ENCODE measurements at regions not wholly inside any gene's neighbourhood (a gene's known extent, or its start where the extent isn't known, plus 50 kb on each side); places are given as distances from the start of the nearest gene placed in this dataset.

- no peaks in the 10 kb centered on the region for H3K36me3 ChIP-seq (replicated peaks in 1 of 2; ENCODE audit: control insufficient read depth in 1 of 2, insufficient read depth in 2 of 2, low read length in 2 of 2)
- no peak for DNase-seq (ENCODE audit: low spot score)
- H3K9ac ChIP-seq (ENCODE audit: insufficient read depth, low read depth, low read length) = no peak overlapping the region
- H3K4me2 ChIP-seq (ENCODE audit: low read depth, low read length) = no peak overlapping the region
- intact Hi-C loops (cut with micrococcal nuclease; ENCODE audit: unreplicated experiment) = no loop called here
- H3K79me2 ChIP-seq (ENCODE audit: insufficient read depth, low read length) = no peaks in the 10 kb centered on the region
- H3K27ac ChIP-seq (ENCODE audit: extremely low read length, insufficient read depth, low read length) = no peak overlapping the region
- in situ Hi-C loops (cut with HindIII; ENCODE audit: extremely low pct_ligation_motif_present, low pct_unique_long_range_greater_than_20kb) = no loop called here
- no peaks in the 10 kb centered on the region; a peak in 1 of 5 replicates for H3K27me3 ChIP-seq (ENCODE audit: control insufficient read depth in 1 of 2, insufficient read depth in 2 of 2, low read length in 2 of 2)
- H3K4me3 ChIP-seq (replicated peaks in 1 of 3; ENCODE audit: insufficient read depth in 1 of 3, low read depth in 2 of 3, low read length in 3 of 3) = no peak overlapping the region
- POLR2A ChIA-PET = no interaction called here
- FAIRE-seq = no peak
- H4K20me1 ChIP-seq (ENCODE audit: insufficient read depth, low read length) = no peaks in the 10 kb centered on the region
- ATAC-seq = peak; percentile 77
- no peaks in the 10 kb centered on the region for H3K9me3 ChIP-seq (ENCODE audit: low read length)
- TF ChIP-seq FOXP4 (CRISPR knock-in tag; IDR thresholded peaks at IDR 0.05) (no peak), CTCF (CRISPR knock-in tag; IDR thresholded peaks at IDR 0.05) (peak; percentile 61), ZNF274 (CRISPR knock-in tag; IDR thresholded peaks at IDR 0.05) (no peak), ZSCAN29 (CRISPR knock-in tag; conservative IDR thresholded peaks at IDR 0.05) (no peak), ZNF263 (CRISPR knock-in tag; IDR thresholded peaks at IDR 0.05) (0 out of 2 replicates have a peak, but pooled peaks have one; percentile 38), JDP2 (CRISPR knock-in tag; IDR thresholded peaks at IDR 0.05; ENCODE audit: borderline replicate concordance) (no peak), STAG1 (CRISPR knock-in tag; IDR thresholded peaks at IDR 0.05) (peak; percentile 68), KLF13 (CRISPR knock-in tag; IDR thresholded peaks at IDR 0.05) (no peak), FOXK2 (IDR thresholded peaks at IDR 0.05) (no peak)
- CTCF ChIA-PET (ENCODE audit: low intra/inter-chr PET ratio, low total read pairs) = interaction anchor here (1.2 to 1.7 kb wide), 2 partner anchors 11 to 702 kb away, joined by 3 to 4 read pairs; no protein-coding TSS in a partner anchor
- no peaks in the 10 kb centered on the region for H3K4me1 ChIP-seq (ENCODE audit: insufficient read depth, low read length)
- WGBS (ENCODE audit: low lambda C conversion rate) = 2% methylated on average over 6 of the region's 6 CpGs
- no TSS peak for BruUV-seq (replicated peaks)
- no peak overlapping the region for H2AFZ ChIP-seq (ENCODE audit: low read length)
Observed at GRCh38 chr14:25411781-25412757, 362.1 kb upstream of the STXBP6 start.

Measured in HepG2 (cell line).